IMR-90 (cell line): ENCODE measurements at regions not wholly inside any gene's neighbourhood (a gene's known extent, or its start where the extent isn't known, plus 50 kb on each side); places are given as distances from the start of the nearest gene placed in this dataset.

ENCODE experiments used
- ATAC-seq: fragments of 200-7000 bp; cut with Tn5 transposase; 2 replicates; pipeline ENCODE4 v1.9.1; 2020; ENCODE audit warnings: low read depth, mild to moderate bottlenecking, moderate library complexity
- BruUV-seq: library from RNA; stranded (reverse); fragments of 400-500 nt; replicated peaks from 2 replicates; lab custom pipeline; 2021; lab: Mats Ljungman, UMichigan
- CTCF ChIA-PET: fragments of 300-600 bp; formaldehyde crosslinking; extraction: SDS; loops from one replicate; lab custom pipeline; 2021; ENCODE audit warnings: antibody characterized with exemption; lab: Yijun Ruan, JAX
- POLR2A ChIA-PET: fragments of 300-600 bp; sonication (Branson Sonifier 250); formaldehyde crosslinking; loops from one replicate; lab custom pipeline; 2022; ENCODE audit warnings: antibody characterized with exemption; ENCODE audit not compliant: unreplicated experiment; lab: Charles Lee
- DNase-seq: peaks from one replicate; pipeline ENCODE4 v3.0.0; 2013
- H2AFZ ChIP-seq: replicated peaks from 2 replicates; pipeline ENCODE3; 2013; ENCODE audit warnings: low read length, mild to moderate bottlenecking; ENCODE audit not compliant: poor library complexity
- H2AK5ac ChIP-seq: 2 replicates; pipeline ENCODE4 v1.6.1; 2013; ENCODE audit warnings: low read depth, low read length, inconsistent platforms
- H2AK9ac ChIP-seq: replicated peaks from 2 replicates; pipeline ENCODE3; 2013; ENCODE audit warnings: mild to moderate bottlenecking, low read depth, low read length, moderate library complexity; ENCODE audit not compliant: poor library complexity
- H2BK120ac ChIP-seq: 2 replicates; pipeline ENCODE4 v1.6.1; 2013; ENCODE audit warnings: low read depth, low read length, inconsistent platforms
- H2BK15ac ChIP-seq: 3 replicates; pipeline ENCODE4 v1.6.1; 2013; ENCODE audit warnings: low read depth, low read length, inconsistent platforms
- H2BK20ac ChIP-seq: 2 replicates; pipeline ENCODE4 v1.6.1; 2013; ENCODE audit warnings: low read depth, mild to moderate bottlenecking, inconsistent platforms, low read length, moderate library complexity
- H2BK5ac ChIP-seq: 2 replicates; pipeline ENCODE4 v1.6.1; 2013; ENCODE audit warnings: mild to moderate bottlenecking, low read depth, low read length, inconsistent platforms; ENCODE audit not compliant: poor library complexity, severe bottlenecking
- H3K14ac ChIP-seq: replicated peaks from 2 replicates; pipeline ENCODE4 v1.6.1; 2013; ENCODE audit warnings: low read depth, low read length, inconsistent platforms
- H3K18ac ChIP-seq: 2 replicates; pipeline ENCODE4 v1.6.1; 2013; ENCODE audit warnings: low read depth, low read length, control low read depth
- H3K23ac ChIP-seq: 2 replicates; pipeline ENCODE4 v1.6.1; 2013; ENCODE audit warnings: low read depth, low read length, inconsistent platforms
- H3K27ac ChIP-seq: 2 replicates; pipeline ENCODE4 v1.5.1; 2013; ENCODE audit warnings: mild to moderate bottlenecking, control low read depth, low read length; ENCODE audit not compliant: insufficient read depth
- H3K27me3 ChIP-seq: 2 replicates; pipeline ENCODE4 v1.6.1; 2013; ENCODE audit warnings: low read length; ENCODE audit not compliant: control insufficient read depth, insufficient read depth
- H3K36me3 ChIP-seq: 2 replicates; pipeline ENCODE4 v1.6.1; 2013; ENCODE audit warnings: low read length, mixed read lengths; ENCODE audit not compliant: control insufficient read depth, insufficient read depth
- H3K4ac ChIP-seq: 2 replicates; pipeline ENCODE4 v1.6.1; 2013; ENCODE audit warnings: low read depth, low read length, inconsistent platforms
- H3K4me1 ChIP-seq: 2 replicates; pipeline ENCODE4 v1.6.1; 2013; ENCODE audit warnings: low read length, mixed read lengths; ENCODE audit not compliant: control insufficient read depth, insufficient read depth
- H3K4me2 ChIP-seq: 2 replicates; pipeline ENCODE4 v1.6.1; 2013; ENCODE audit warnings: low read depth, mild to moderate bottlenecking, control low read depth, low read length, moderate library complexity
- H3K4me3 ChIP-seq: 2 replicates; pipeline ENCODE4 v1.5.1; 2013; ENCODE audit warnings: low read depth, mild to moderate bottlenecking, control low read depth, low read length, moderate library complexity; ENCODE audit not compliant: insufficient read depth
- H3K56ac ChIP-seq: 2 replicates; pipeline ENCODE4 v1.6.1; 2013; ENCODE audit warnings: low read length, inconsistent platforms; ENCODE audit not compliant: insufficient read depth; ENCODE audit errors: extremely low read depth
- H3K79me1 ChIP-seq, 2 experiments: 2 replicates each; pipeline ENCODE4 v1.6.1; 2013; ENCODE audit warnings: low read length in 2 of 2, inconsistent platforms in 1 of 2, low read depth in 1 of 2
- H3K9ac ChIP-seq: 2 replicates; pipeline ENCODE4 v1.6.1; 2013; ENCODE audit warnings: low read depth, low read length, control low read depth
- H3K9me1 ChIP-seq: 2 replicates; pipeline ENCODE4 v1.6.1; 2013; ENCODE audit warnings: low read length, inconsistent platforms; ENCODE audit not compliant: insufficient read depth
- H3K9me3 ChIP-seq: 2 replicates; pipeline ENCODE4 v1.6.1; 2013; ENCODE audit warnings: low read length; ENCODE audit not compliant: control insufficient read depth, insufficient read depth
- H4K20me1 ChIP-seq: 2 replicates; pipeline ENCODE4 v1.6.1; 2013; ENCODE audit warnings: low read length, inconsistent platforms; ENCODE audit not compliant: insufficient read depth
- H4K5ac ChIP-seq: 2 replicates; pipeline ENCODE4 v1.6.1; 2013; ENCODE audit warnings: mild to moderate bottlenecking, low read depth, low read length, control low read depth
- H4K8ac ChIP-seq, 2 experiments: 2 replicates each; pipeline ENCODE4 v1.6.1; 2013; ENCODE audit warnings: low read depth in 2 of 2, low read length in 2 of 2, control low read depth in 1 of 2, inconsistent platforms in 1 of 2
- H4K91ac ChIP-seq: 2 replicates; pipeline ENCODE4 v1.6.1; 2013; ENCODE audit warnings: low read depth, low read length, inconsistent platforms; ENCODE audit not compliant: insufficient read depth
- BHLHE40 ChIP-seq: fragments of 150-350 bp; IDR thresholded peaks from 2 replicates; pipeline ENCODE4 v1.6.1; 2016; ENCODE audit warnings: mild to moderate bottlenecking, low read depth, low read length
- CEBPB ChIP-seq: IDR thresholded peaks from 2 replicates; pipeline ENCODE4 v1.6.1; 2012; ENCODE audit warnings: low read depth, low read length, improper control_type of control experiment
- CHD1 ChIP-seq: IDR thresholded peaks from 2 replicates; pipeline ENCODE4 v1.6.1; 2012; ENCODE audit warnings: low read depth, low read length, improper control_type of control experiment
- FOS ChIP-seq: fragments of 150-350 bp; IDR thresholded peaks from 2 replicates; pipeline ENCODE4 v1.6.1; 2016; ENCODE audit warnings: low read depth, low read length
- MAFK ChIP-seq: IDR thresholded peaks from 2 replicates; pipeline ENCODE4 v1.6.1; 2012; ENCODE audit warnings: low read depth, low read length, improper control_type of control experiment
- MAZ ChIP-seq: IDR thresholded peaks from 2 replicates; pipeline ENCODE4 v1.6.1; 2012; ENCODE audit warnings: low read depth, mild to moderate bottlenecking, low read length, improper control_type of control experiment, moderate library complexity, borderline replicate concordance
- MXI1 ChIP-seq: IDR thresholded peaks from 2 replicates; pipeline ENCODE4 v1.6.1; 2012; ENCODE audit warnings: low read depth, mild to moderate bottlenecking, low read length, moderate library complexity, borderline replicate concordance
- NFE2L2 ChIP-seq: fragments of 150-350 bp; IDR thresholded peaks from 2 replicates; pipeline ENCODE4 v1.6.1; 2016; ENCODE audit warnings: low read depth, mild to moderate bottlenecking, low read length
- POLR2A ChIP-seq: IDR thresholded peaks from 2 replicates; pipeline ENCODE4 v1.6.1; 2012; ENCODE audit warnings: mild to moderate bottlenecking, low read depth, low read length
- RAD21 ChIP-seq: IDR thresholded peaks from 2 replicates; pipeline ENCODE4 v1.6.1; 2012; ENCODE audit warnings: low read length, improper control_type of control experiment
- RCOR1 ChIP-seq: IDR thresholded peaks from 2 replicates; pipeline ENCODE4 v1.6.1; 2012; ENCODE audit warnings: mild to moderate bottlenecking, low read length, improper control_type of control experiment; ENCODE audit not compliant: insufficient replicate concordance
- RFX5 ChIP-seq: IDR thresholded peaks from 2 replicates; pipeline ENCODE4 v1.8.0; 2012; ENCODE audit warnings: low read depth, mild to moderate bottlenecking, low read length, moderate library complexity
- SMC3 ChIP-seq: fragments of 150-350 bp; IDR thresholded peaks from 2 replicates; pipeline ENCODE4 v1.6.1; 2016; ENCODE audit warnings: low read depth, mild to moderate bottlenecking, antibody characterized with exemption, low read length, moderate library complexity
- WGBS, 2 experiments: methylation state at CpG; one replicate each; pipeline versions ENCODE4 v1.1.5 to v1.1.7; 2013; ENCODE audit warnings: missing lambda C conversion rate in 2 of 2; ENCODE audit not compliant: insufficient read length in 1 of 2; ENCODE audit errors: extremely low coverage in 2 of 2; 5-methylcytosine and 5-hydroxymethylcytosine counted together
- dilution Hi-C: fragments of 300-500 bp; cut with HindIII; formaldehyde crosslinking; loops from one replicate; pipeline ENCODE4 v1.14.3; 2018; ENCODE audit warnings: low sequenced_read_pairs; ENCODE audit not compliant: unreplicated experiment
- in situ Hi-C: fragments of 300-500 bp; cut with MboI; formaldehyde crosslinking; loops from 3 replicates; pipeline ENCODE4 v1.14.3; 2019; ENCODE audit warnings: low sequenced_read_pairs, inconsistent platforms, mixed read lengths
- intact Hi-C: fragments of 100-400 bp; cut with micrococcal nuclease; formaldehyde crosslinking; loops from 2 replicates; pipeline ENCODE4 v1.10.0; 2022
- TF ChIP-seq, protein P1 (sequence below): fragments of 150-350 bp; IDR thresholded peaks from 2 replicates; pipeline ENCODE4 v1.6.1; 2017; ENCODE audit warnings: mild to moderate bottlenecking, antibody characterized with exemption, low read length, low read depth
- TF ChIP-seq, protein P2 (sequence below): conservative IDR thresholded peaks from 2 replicates; pipeline ENCODE4 v1.5.1; 2012; ENCODE audit warnings: mild to moderate bottlenecking, low read depth, low read length, improper control_type of control experiment
- TF ChIP-seq, protein P3 (sequence below): fragments of 150-350 bp; IDR thresholded peaks from 2 replicates; pipeline ENCODE4 v1.6.1; 2016; ENCODE audit warnings: low read depth, mild to moderate bottlenecking, low read length, moderate library complexity, borderline replicate concordance

DNA sequence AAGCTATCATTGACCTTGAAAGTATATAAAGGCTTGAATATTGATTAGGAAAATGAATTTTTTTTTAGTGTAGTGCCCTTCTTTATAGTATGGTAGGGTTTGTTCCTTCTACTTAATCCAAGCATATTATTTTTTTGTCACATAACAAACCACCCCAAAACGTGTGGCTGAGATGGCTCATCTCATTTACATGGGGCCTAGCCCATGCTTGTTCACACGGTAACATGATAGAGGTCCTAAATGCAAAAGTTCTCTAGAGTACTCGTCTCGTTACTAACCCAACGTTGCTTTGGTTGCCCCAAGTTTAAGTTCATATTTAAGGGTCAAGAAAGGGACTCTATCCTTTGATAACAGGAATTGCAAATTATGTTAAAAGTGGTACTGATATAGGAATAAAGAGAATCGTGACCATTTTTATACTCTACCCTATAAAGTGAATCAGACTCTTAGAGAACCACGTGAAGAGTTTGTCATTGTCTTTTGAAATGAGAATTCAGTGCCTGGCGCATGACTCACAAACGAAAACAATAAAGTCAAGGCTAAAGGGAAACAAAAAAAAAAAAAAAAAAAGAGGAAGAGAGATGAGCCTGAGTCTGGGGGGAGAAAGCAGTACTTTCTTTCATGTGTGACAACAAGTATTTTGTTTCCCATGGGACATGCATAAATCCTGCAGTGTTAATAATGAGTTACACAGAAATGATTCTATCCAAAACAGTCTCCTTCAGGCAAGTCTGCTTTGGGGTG is 402.8 kb upstream of the NWD2 start:
- no peak for DNase-seq
- Histone ChIP-seq H4K8ac (no peak overlapping the region), H3K23ac (no peak overlapping the region), H3K9me3 (no peaks in the 10 kb centered on the region), H2BK5ac (no peak overlapping the region), H3K14ac (no peak overlapping the region), H4K20me1 (no peaks in the 10 kb centered on the region), H3K4me3 (no peak overlapping the region), H2AK5ac (no peak overlapping the region), H2BK120ac (no peak overlapping the region), H2BK20ac (no peak overlapping the region), H2AK9ac (no peak overlapping the region), H3K9ac (no peak overlapping the region), H3K9me1 (no peaks in the 10 kb centered on the region), H3K79me1 (no peaks in the 10 kb centered on the region), H2BK15ac (no peak overlapping the region), H4K5ac (no peak overlapping the region), H3K18ac (no peak overlapping the region), H4K91ac (no peak overlapping the region), H3K27me3 (no peaks in the 10 kb centered on the region), H3K27ac (no peak overlapping the region), H3K4me2 (no peak overlapping the region), H3K56ac (no peak overlapping the region), H3K4ac (no peak overlapping the region), H2AFZ (no peak overlapping the region), H3K36me3 (no peaks in the 10 kb centered on the region), H3K4me1 (no peaks in the 10 kb centered on the region)
- POLR2A ChIA-PET: no interaction called here
- no CpG with 5 or more reads among the region's 9 CpGs for WGBS, 2 experiments
- dilution Hi-C loops (no loop called here), intact Hi-C loops (no loop called here), in situ Hi-C loops (no loop called here)
- TF ChIP-seq, protein P1, sequence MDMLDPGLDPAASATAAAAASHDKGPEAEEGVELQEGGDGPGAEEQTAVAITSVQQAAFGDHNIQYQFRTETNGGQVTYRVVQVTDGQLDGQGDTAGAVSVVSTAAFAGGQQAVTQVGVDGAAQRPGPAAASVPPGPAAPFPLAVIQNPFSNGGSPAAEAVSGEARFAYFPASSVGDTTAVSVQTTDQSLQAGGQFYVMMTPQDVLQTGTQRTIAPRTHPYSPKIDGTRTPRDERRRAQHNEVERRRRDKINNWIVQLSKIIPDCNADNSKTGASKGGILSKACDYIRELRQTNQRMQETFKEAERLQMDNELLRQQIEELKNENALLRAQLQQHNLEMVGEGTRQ: no peak
- TF ChIP-seq CHD1 (no peak), SMC3 (no peak), BHLHE40 (no peak), MAZ (no peak), CEBPB (no peak), RCOR1 (no peak), NFE2L2 (no peak), FOS (no peak), MAFK (no peak), MXI1 (no peak), RAD21 (no peak), RFX5 (no peak), POLR2A (no peak)
- TF ChIP-seq, protein P2, sequence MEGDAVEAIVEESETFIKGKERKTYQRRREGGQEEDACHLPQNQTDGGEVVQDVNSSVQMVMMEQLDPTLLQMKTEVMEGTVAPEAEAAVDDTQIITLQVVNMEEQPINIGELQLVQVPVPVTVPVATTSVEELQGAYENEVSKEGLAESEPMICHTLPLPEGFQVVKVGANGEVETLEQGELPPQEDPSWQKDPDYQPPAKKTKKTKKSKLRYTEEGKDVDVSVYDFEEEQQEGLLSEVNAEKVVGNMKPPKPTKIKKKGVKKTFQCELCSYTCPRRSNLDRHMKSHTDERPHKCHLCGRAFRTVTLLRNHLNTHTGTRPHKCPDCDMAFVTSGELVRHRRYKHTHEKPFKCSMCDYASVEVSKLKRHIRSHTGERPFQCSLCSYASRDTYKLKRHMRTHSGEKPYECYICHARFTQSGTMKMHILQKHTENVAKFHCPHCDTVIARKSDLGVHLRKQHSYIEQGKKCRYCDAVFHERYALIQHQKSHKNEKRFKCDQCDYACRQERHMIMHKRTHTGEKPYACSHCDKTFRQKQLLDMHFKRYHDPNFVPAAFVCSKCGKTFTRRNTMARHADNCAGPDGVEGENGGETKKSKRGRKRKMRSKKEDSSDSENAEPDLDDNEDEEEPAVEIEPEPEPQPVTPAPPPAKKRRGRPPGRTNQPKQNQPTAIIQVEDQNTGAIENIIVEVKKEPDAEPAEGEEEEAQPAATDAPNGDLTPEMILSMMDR: no peak
- TF ChIP-seq, protein P3, sequence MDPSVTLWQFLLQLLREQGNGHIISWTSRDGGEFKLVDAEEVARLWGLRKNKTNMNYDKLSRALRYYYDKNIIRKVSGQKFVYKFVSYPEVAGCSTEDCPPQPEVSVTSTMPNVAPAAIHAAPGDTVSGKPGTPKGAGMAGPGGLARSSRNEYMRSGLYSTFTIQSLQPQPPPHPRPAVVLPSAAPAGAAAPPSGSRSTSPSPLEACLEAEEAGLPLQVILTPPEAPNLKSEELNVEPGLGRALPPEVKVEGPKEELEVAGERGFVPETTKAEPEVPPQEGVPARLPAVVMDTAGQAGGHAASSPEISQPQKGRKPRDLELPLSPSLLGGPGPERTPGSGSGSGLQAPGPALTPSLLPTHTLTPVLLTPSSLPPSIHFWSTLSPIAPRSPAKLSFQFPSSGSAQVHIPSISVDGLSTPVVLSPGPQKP: no peak
- CTCF ChIA-PET: no interaction called here
- no TSS peak for BruUV-seq
- ATAC-seq: no peak
